Keratinocyte (primary cell): ENCODE measurements at regions not wholly inside any gene's neighbourhood (a gene's known extent, or its start where the extent isn't known, plus 50 kb on each side); places are given as distances from the start of the nearest gene placed in this dataset.

Experiments
- DNase-seq: peaks from one replicate; pipeline ENCODE4 v3.0.0-alpha.2; 2011; ENCODE audit warnings: low read depth, missing footprints, low spot score
- FAIRE-seq: peaks from 2 replicates; lab custom pipeline; 2011; peaks lifted over from hg19 to GRCh38; lab: Jason Lieb, UNC
- H2AFZ ChIP-seq: 2 replicates; pipeline ENCODE4 v1.6.0; 2012; ENCODE audit warnings: low read length, control low read depth, inconsistent platforms; ENCODE audit not compliant: control insufficient read depth
- H3K27ac ChIP-seq: 2 replicates; pipeline ENCODE4 v1.5.1; 2011; ENCODE audit warnings: low read length; ENCODE audit not compliant: control insufficient read depth, insufficient read depth
- H3K27me3 ChIP-seq: 3 replicates; pipeline ENCODE4 v1.6.0; 2011; ENCODE audit warnings: low read length; ENCODE audit not compliant: control insufficient read depth, insufficient read depth; ENCODE audit errors: extremely low read depth
- H3K36me3 ChIP-seq, 2 experiments: 2 replicates in 1 of 2; 3 replicates in 1 of 2; pipeline ENCODE4 v1.5.1; 2011; ENCODE audit warnings: low read length in 2 of 2, mild to moderate bottlenecking in 1 of 2; ENCODE audit not compliant: control insufficient read depth in 2 of 2, insufficient read depth in 2 of 2; ENCODE audit errors: extremely low read depth in 1 of 2
- H3K4me1 ChIP-seq: 3 replicates; pipeline ENCODE4 v1.5.1; 2011; ENCODE audit warnings: low read length; ENCODE audit not compliant: control insufficient read depth, insufficient read depth; ENCODE audit errors: extremely low read depth
- H3K4me2 ChIP-seq: 3 replicates; pipeline ENCODE4 v1.6.0; 2011; ENCODE audit warnings: low read depth, low read length; ENCODE audit not compliant: control insufficient read depth, insufficient read depth; ENCODE audit errors: extremely low read depth
- H3K4me3 ChIP-seq, 3 experiments: fragments of 200-600 bp in 1 of 3; sonication (generic) in 1 of 3; 2 replicates in 2 of 3; 3 replicates in 1 of 3; pipeline ENCODE4 v1.5.1; 2011 to 2016; ENCODE audit warnings: low read length in 3 of 3, mild to moderate bottlenecking in 3 of 3, control low read depth in 2 of 3, inconsistent platforms in 1 of 3, low read depth in 1 of 3, mixed read lengths in 1 of 3, mixed run types in 1 of 3, moderate library complexity in 1 of 3; ENCODE audit not compliant: control insufficient read depth in 2 of 3, insufficient read depth in 2 of 3; ENCODE audit errors: extremely low read depth in 1 of 3
- H3K79me2 ChIP-seq: 2 replicates; pipeline ENCODE4 v1.6.0; 2012; ENCODE audit warnings: low read length; ENCODE audit not compliant: control insufficient read depth, insufficient read depth
- H3K9ac ChIP-seq: 3 replicates; pipeline ENCODE4 v1.6.0; 2011; ENCODE audit warnings: low read length; ENCODE audit not compliant: control insufficient read depth, insufficient read depth; ENCODE audit errors: extremely low read depth
- H3K9me1 ChIP-seq: 3 replicates; pipeline ENCODE4 v1.6.0; 2011; ENCODE audit warnings: low read length; ENCODE audit not compliant: control insufficient read depth, insufficient read depth; ENCODE audit errors: extremely low read depth
- H3K9me3 ChIP-seq: 2 replicates; pipeline ENCODE4 v1.5.1; 2012; ENCODE audit warnings: low read depth, low read length; ENCODE audit not compliant: control insufficient read depth
- H4K20me1 ChIP-seq: 3 replicates; pipeline ENCODE4 v1.6.0; 2011; ENCODE audit warnings: low read length; ENCODE audit not compliant: control insufficient read depth, insufficient read depth; ENCODE audit errors: extremely low read depth
- CTCF ChIP-seq, 3 experiments: IDR thresholded peaks in 1 of 3; conservative IDR thresholded peaks in 1 of 3; optimal IDR thresholded peaks in 1 of 3; 2 replicates in 2 of 3; 3 replicates in 1 of 3; pipeline versions ENCODE3 to v1.5.1; 2011; ENCODE audit warnings: low read length in 3 of 3, mild to moderate bottlenecking in 3 of 3, moderate library complexity in 2 of 3, control low read depth in 1 of 3, inconsistent platforms in 1 of 3; ENCODE audit not compliant: insufficient read depth in 2 of 3; ENCODE audit errors: extremely low read depth in 1 of 3
- EZH2 ChIP-seq: IDR thresholded peaks from one replicate; pipeline ENCODE4 v1.6.1; 2012; ENCODE audit warnings: inconsistent platforms, mild to moderate bottlenecking, low read length, moderate library complexity
- dilution Hi-C: fragments of 300-500 bp; cut with MboI; formaldehyde crosslinking; loops from one replicate; pipeline ENCODE4 v1.7.0; 2020; ENCODE audit warnings: low sequenced_read_pairs; ENCODE audit not compliant: extremely low pct_ligation_motif_present

- Histone ChIP-seq H2AFZ (no peak overlapping the region), H3K79me2 (no peaks in the 10 kb centered on the region), H3K9ac (no peak overlapping the region), H3K9me1 (no peaks in the 10 kb centered on the region), H3K27me3 (no peaks in the 10 kb centered on the region), H3K4me1 (no peaks in the 10 kb centered on the region), H3K9me3 (no peaks in the 10 kb centered on the region), H3K4me3 (no peak overlapping the region), H3K4me2 (no peak overlapping the region), H4K20me1 (no peaks in the 10 kb centered on the region), H3K36me3 (no peaks in the 10 kb centered on the region), H3K27ac (no peak overlapping the region)
- dilution Hi-C loops = no loop called here
- no peak for TF ChIP-seq CTCF (optimal IDR thresholded peaks at IDR 0.05 in 1 of 3, IDR thresholded peaks at IDR 0.05 in 1 of 3, conservative IDR thresholded peaks at IDR 0.05 in 1 of 3; ENCODE audit: extremely low read depth in 1 of 3, insufficient read depth in 2 of 3, low read length in 3 of 3)
- no peak for TF ChIP-seq EZH2
- FAIRE-seq (no peak), DNase-seq (no peak)
These were observed 260.1 kb upstream of the AUTS2 start for GRCh38 chr7:69338144-69338543.

- H3K9me1 ChIP-seq = no peaks in the 10 kb centered on the region
- TF ChIP-seq CTCF (optimal IDR thresholded peaks at IDR 0.05 in 1 of 3, IDR thresholded peaks at IDR 0.05 in 1 of 3, conservative IDR thresholded peaks at IDR 0.05 in 1 of 3; ENCODE audit: extremely low read depth in 1 of 3, insufficient read depth in 2 of 3, low read length in 3 of 3) (no peak), EZH2 (no peak)
- no peak overlapping the region for H3K4me2 ChIP-seq
- no peak overlapping the region for H2AFZ ChIP-seq
- dilution Hi-C loops = no loop called here
- DNase-seq (no peak), FAIRE-seq (no peak)
- H3K4me3 ChIP-seq = no peak overlapping the region
- no peaks in the 10 kb centered on the region for H3K9me3 ChIP-seq
- no peaks in the 10 kb centered on the region for H3K4me1 ChIP-seq
- no peaks in the 10 kb centered on the region for H4K20me1 ChIP-seq
- no peaks in the 10 kb centered on the region for H3K36me3 ChIP-seq
- H3K9ac ChIP-seq = no peak overlapping the region
- H3K27me3 ChIP-seq = no peaks in the 10 kb centered on the region
- no peaks in the 10 kb centered on the region for H3K79me2 ChIP-seq
- H3K27ac ChIP-seq = no peak overlapping the region
These were observed 257.0 kb upstream of the AUTS2 start for GRCh38 chr7:69341288-69341687.
